Testis (tissue), 2 donors: ENCODE measurements at regions not wholly inside any gene's neighbourhood (a gene's known extent, or its start where the extent isn't known, plus 50 kb on each side); places are given as distances from the start of the nearest gene placed in this dataset.

ENCODE experiments used
- POLR2A ChIP-seq: fragments of 450-650 bp; IDR thresholded peaks from one replicate; pipeline ENCODE4 v1.6.1; 2017; ENCODE audit warnings: antibody characterized with exemption, mild to moderate bottlenecking, moderate library complexity
- TF ChIP-seq, protein P1 (sequence below), 3 experiments: fragments of 450-650 bp in 2 of 3; fragments of 200-600 bp in 1 of 3; sonication (generic) in 1 of 3; IDR thresholded peaks; one replicate each; pipeline ENCODE4 v1.5.1; 2016 to 2019; ENCODE audit warnings: antibody characterized with exemption in 3 of 3, mild to moderate bottlenecking in 2 of 3, moderate library complexity in 1 of 3

DNA sequence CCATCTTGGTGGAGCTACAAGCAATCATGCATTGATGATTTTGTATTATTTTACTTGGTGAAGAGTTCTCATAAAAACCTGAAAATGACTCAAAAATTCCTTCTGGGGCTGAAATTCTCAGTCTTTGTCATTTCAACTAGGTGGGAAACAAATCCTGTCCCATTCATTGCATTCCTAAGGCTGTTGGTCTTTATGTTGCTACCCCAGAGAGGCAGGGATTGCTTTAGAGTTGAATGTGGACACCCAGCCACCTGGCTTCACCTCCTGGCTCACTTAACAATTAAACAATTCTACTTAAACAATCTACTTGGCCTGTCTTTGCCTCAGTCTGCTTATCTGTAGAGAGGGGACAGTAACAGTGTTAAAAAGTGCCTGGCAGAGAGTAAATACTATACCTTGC is 117.3 kb upstream of the UBE3A start:
- TF ChIP-seq, protein P1, sequence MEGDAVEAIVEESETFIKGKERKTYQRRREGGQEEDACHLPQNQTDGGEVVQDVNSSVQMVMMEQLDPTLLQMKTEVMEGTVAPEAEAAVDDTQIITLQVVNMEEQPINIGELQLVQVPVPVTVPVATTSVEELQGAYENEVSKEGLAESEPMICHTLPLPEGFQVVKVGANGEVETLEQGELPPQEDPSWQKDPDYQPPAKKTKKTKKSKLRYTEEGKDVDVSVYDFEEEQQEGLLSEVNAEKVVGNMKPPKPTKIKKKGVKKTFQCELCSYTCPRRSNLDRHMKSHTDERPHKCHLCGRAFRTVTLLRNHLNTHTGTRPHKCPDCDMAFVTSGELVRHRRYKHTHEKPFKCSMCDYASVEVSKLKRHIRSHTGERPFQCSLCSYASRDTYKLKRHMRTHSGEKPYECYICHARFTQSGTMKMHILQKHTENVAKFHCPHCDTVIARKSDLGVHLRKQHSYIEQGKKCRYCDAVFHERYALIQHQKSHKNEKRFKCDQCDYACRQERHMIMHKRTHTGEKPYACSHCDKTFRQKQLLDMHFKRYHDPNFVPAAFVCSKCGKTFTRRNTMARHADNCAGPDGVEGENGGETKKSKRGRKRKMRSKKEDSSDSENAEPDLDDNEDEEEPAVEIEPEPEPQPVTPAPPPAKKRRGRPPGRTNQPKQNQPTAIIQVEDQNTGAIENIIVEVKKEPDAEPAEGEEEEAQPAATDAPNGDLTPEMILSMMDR (IDR thresholded peaks at IDR 0.05), result no peak
- no peak for TF ChIP-seq POLR2A
